Kasumi-1 (cell line): ENCODE measurements at regions not wholly inside any gene's neighbourhood (a gene's known extent, or its start where the extent isn't known, plus 50 kb on each side); places are given as distances from the start of the nearest gene placed in this dataset.
"Not testable (repeated sequence)": the region's sequence is repeated elsewhere in the genome, so short reads cannot be mapped to it uniquely, and the experiment has no call there.

Experiments
- DNase-seq, 2 experiments: peaks; one replicate each; lab custom pipeline; 2025; lab: John Stamatoyannopoulos, UW

DNA sequence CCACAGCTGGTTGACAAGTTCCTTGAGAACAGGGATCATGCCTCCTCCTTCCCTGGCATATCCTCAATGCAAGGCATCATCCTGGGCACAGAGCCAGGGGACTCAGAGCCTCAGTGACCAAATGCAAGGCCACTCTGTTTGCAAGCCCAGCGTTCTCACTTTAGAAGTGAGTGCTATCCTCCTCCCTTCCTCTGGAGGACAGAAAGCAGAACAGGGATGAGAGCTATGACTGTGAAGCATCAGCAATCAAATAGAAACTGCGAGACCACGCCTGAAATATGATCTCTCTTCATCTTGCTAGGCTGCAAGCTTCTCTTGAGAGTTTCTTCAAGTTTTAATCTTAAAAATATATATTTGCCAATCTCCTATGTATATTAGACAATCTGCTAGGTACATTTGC lies 119.8 kb downstream of the LRATD1 start:
- DNase-seq, result no peak

- no peak for DNase-seq
Observed at GRCh38 chr2:14756122-14756541, 123.6 kb downstream of the LRATD1 start.

DNA sequence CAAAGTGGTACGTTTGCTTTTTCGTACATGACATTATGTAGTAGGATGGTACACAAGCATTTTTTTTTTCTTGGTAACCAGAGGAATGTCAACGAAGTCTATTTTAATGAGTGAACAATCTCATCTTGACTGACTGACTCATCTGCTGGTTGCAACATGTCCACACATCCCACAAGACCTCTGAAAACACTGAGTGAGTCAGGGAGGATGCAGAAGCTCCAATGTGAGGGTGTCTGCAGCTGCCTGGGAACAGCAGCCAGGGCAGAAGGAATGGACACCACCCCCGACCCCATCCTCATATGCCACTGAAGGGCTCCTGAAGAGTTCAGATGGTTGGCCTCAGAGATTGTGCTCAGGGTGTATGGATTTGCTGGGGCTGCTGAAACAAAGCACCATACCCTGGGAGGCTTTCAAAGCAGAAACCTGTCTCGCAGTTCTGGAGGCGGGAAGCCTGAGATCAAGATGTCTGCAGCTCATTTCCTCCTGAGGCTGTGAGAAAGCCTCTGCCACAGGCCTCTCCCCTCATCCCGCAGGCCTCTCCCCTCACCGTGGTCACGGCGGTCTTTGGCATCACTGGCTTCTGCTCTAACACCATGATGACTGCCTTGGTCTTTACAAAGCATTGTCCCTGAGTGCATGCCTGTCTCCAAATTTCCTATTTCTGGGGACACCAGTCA lies 124.6 kb downstream of the LRATD1 start:
- DNase-seq, result peak; percentile 28 to 32

DNA sequence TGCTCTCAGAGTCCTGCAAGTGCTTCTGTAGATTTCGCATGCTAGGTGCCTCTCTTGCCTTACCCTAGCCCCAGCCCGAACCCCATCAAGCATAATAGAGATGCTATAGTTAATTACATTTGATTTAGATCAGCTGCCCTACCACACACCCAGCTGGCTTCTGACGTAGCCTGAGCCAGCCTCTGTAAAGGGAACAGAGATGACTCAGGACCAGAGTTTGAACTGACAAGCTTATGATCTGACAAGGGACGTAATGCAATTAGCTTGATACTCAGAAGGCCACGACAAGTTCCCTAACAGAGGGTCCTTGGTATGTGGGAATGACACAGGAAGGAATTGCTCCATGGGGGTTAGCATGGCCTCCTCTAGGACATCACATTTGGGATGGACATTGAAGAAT lies 126.6 kb downstream of the LRATD1 start:
- DNase-seq, result no peak

DNA sequence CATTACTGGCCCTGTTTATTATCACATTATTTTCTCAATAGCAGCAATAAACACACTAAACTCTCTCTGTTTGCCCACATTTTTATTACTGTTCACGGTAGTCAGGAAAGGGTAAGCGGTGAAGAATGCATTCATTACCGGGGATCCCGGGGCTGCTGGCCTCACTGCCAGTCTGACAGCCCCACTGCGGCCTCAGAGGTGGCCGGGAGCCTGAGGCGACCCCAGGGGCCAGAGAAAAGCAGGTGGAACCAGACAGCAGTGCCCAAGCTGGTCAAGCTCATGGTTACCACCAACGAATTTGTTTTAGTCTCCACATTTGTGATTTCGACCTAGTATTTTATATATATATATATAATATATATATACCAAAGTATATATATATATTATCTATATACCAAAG lies 127.7 kb downstream of the LRATD1 start:
- DNase-seq, result no peak

GRCh38 chr2:14761118-14761517 lies 128.6 kb downstream of the LRATD1 start:
- DNase-seq, result no peak

DNA sequence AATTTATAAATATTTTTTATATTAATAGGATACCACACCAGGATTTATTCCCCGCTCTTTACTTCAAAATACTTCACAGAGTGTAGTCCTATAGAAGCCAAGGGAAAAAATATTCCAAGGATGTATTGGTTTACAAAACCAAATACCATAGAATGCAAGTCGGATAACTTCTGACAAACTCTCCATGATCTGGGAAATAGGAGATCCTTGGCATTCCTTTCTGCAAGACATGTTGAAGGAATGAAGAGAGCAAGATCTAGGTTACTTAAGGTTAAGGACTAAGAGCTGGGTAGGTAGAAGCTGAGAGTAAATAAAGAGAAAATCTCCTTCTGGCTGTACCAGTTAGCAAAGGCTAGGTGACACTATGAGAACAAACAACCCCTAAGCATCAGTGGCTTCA lies 141.2 kb downstream of the LRATD1 start:
- DNase-seq, result no peak

DNA sequence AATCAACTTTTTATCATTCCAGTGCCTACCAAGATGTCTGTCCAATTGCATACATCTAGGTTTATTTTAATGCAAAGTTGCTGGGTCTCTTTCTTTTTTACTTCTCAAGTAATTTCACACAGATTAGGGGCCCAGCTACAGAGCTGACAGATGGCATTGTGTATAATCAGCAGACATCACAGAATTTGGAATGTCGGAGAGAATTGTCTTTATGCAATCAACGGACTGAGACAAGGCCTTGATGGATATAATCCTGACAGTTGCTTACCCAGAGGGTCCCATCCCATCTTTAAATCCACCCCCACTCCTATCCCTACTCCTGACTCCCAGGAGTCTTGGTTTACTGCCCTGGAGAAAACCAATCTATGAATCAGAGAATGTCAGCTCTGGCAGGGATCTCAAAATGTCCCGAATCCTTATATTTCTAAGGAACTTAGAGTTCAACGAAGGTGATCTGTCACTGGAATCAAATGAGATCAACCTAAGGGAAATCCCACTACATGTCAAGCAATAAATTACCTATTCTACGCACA lies 142.0 kb downstream of the LRATD1 start:
- no peak for DNase-seq

- no peak for DNase-seq
Observed at GRCh38 chr2:14776216-14776615, 143.7 kb downstream of the LRATD1 start.

- DNase-seq, result no peak
Observed at GRCh38 chr2:14778015-14778414, 145.5 kb downstream of the LRATD1 start.

DNA sequence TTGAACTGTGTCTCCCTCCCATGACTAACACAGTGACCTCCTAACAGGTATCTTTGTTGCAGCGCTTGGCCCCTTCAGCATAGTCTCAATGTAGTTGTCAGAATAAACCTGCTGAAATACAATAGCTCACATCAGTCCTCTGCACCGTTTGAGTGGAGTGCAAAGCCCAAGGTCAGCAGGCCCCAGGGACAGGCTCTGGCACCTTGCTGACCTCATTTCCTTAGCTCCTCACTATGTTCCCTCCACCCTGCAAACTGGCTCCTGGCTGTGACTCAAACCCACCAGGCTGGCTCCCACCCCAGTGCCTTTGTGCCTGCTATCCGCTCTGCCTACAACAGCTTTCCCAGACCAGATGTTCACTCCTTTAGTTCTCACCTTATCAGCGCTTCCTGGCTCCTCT lies 146.7 kb downstream of the LRATD1 start:
- DNase-seq, result no peak

GRCh38 chr2:14781142-14781541 lies 148.6 kb downstream of the LRATD1 start:
- DNase-seq, result no peak

GRCh38 chr2:14788814-14789213 lies 156.3 kb downstream of the LRATD1 start:
- DNase-seq, result not testable (repeated sequence)

DNA sequence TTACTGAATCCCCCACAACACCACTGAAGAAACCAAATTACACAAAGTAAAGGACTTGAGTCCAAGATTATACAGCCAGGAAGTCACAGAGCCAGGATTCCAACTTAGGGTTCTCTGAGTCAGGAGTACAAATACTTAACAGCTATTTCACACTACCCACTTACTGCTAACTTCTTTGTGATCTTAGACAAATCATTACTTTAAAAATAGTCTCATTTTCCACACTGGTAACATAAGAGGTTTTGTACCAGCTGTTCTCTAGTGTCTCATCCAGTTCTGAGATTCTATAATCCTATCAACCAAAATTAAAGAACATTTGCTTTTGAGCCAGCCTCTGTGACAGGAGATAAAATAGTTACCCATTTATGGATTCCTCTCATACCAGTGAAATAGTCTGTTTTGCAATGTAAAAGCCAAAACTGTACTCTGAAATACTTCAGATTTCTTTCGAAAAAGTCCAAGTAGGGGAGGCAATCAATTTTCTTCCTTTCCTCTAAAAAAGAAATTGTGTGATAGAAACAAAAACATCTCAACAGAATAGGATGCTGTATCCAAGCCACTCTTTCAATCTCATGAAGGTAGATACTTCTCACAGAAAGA lies 157.6 kb downstream of the LRATD1 start:
- no peak for DNase-seq

- no peak for DNase-seq
Observed at GRCh38 chr2:14803994-14804393, 171.5 kb downstream of the LRATD1 start.

DNA sequence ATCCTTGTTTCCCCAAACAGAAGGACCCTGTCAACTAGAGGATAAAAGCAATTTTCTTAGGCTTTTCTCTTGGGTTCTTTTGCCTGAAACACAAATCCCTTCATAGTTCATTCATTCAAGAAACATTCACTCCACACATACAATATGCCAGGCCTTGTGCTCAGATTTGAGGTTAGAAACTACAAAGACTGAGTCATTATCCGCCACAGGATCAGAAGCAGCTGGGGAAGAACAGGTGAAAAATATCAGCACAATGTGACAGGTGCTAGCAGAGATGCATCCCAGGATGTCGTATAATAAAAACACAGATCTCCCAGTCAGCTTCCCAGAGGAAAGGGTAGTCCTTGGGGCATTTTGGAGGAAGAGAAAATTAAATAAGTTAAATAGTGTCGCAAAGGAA lies 172.4 kb downstream of the LRATD1 start:
- DNase-seq, result no peak

DNA sequence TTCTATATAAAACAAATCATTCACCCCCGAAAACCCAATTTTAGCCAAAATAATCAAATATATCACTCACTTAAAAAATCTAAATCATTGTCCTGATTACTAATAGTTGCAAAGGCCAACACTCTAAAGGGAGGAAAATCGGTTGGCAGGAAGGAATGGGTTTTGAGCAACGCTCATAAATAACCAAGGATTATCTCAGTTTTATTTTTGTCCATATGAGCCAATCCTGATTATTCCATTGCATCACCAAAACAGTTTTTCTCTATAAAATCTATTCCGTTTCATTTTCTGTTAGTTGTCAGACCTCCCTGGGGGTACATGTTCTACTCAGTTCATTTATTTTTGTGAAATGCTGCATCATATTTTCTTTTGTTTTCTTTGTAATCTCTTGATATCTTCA lies 174.1 kb downstream of the LRATD1 start:
- no peak for DNase-seq

DNA sequence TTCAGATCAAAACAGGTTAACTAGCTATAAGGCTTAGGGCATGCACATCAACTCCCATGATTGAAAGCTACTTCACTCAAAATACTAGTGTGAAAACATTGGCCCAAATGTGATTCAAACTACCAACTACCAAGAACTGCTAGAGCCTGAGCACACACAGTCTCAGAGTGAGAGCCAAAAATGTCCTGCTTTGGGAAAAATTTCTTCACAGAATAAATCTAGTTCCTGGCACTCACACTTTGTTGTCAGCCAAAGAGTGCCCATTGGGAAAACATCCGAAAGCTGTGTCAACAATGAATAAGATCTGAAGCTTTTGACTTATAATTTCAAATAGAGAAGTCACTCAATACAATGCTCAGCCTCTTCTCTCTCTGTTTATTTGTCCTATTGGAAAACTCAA lies 182.7 kb downstream of the LRATD1 start:
- DNase-seq, result no peak

- DNase-seq, result no peak
Observed at GRCh38 chr2:14816069-14817060, 183.8 kb downstream of the LRATD1 start.

DNA sequence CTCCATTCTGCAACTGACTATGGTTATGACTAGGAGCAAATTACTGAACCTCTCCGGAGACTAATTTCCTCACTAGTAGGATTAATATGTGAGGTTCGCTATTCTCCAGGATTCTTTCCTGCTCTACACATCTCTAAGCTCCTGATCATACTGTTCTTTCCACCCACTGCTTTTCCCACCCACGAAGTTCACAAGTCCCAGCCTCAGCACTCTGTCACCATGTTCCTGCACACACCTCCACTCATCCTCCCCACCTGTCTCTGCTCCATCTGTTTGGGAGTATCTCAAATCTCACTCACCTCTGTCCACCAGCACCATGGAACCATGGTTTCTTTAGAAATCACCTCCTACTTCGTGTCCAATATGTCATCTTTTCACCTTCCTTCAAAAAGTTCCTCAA lies 185.3 kb downstream of the LRATD1 start:
- DNase-seq, result no peak

- DNase-seq, result no peak
Observed at GRCh38 chr2:14826518-14826917, 194.0 kb downstream of the LRATD1 start.

- no peak for DNase-seq
Observed at GRCh38 chr2:14827226-14828023, 194.9 kb downstream of the LRATD1 start.
